GM21381 (cell line): ENCODE measurements at regions not wholly inside any gene's neighbourhood (a gene's known extent, or its start where the extent isn't known, plus 50 kb on each side); places are given as distances from the start of the nearest gene placed in this dataset.
"Not testable (repeated sequence)": the region's sequence is repeated elsewhere in the genome, so short reads cannot be mapped to it uniquely, and the experiment has no call there.

ENCODE experiments used
- ATAC-seq: cut with Tn5 transposase; IDR thresholded peaks from one replicate; pipeline ENCODE4 v1.9.1; 2021; ENCODE audit warnings: mild to moderate bottlenecking, moderate library complexity; ENCODE audit not compliant: unreplicated experiment

DNA sequence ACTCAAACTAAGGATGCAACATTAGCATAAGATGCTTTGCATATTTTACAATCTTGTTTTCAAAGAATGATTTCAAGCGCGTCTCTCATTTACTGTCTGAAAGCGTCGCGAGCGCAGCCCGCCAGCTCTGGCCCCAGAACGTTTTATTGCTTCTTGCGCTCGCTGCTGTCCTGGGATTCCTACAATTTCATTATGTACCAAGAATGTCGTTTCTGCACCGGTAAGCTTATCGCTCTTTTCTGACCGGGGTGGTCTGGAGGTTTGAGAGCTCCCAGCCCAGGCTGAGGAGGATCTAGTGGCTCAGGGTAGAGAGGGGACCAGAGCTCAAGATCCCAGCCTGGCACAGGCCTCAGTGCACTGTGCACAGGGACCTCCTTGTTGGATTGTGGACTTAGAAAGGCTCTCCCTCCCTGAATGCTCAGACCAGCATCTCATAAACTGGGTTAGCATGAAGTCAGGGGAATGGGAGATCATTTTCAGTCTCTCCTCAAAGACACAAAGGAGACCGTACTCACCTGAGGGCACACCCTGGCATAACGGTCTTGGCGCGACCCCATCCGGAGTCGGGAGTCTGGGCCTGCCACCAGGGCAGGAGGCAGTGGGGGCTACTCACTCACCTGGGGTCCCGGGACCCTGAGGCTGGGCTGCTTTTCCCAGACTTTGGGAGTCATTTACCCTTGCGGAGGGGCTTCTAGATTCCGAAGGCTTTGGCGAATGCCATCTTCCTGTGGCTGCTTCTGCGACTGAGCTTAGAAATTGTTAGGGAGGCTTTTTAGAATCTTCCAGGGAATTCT lies 817.4 kb downstream of the BRD1 start:
- ATAC-seq: no peak

- ATAC-seq: no peak
Observed at GRCh38 chr22:49009359-49010063, 818.2 kb downstream of the BRD1 start.

GRCh38 chr22:49008682-49009235 lies 818.9 kb downstream of the BRD1 start:
- no peak for ATAC-seq

- ATAC-seq: no peak
Observed at GRCh38 chr22:49007013-49007653, 820.5 kb downstream of the BRD1 start.

- ATAC-seq: no peak
Observed at GRCh38 chr22:49006207-49007012, 821.3 kb downstream of the BRD1 start.

GRCh38 chr22:49005557-49005956 lies 822.1 kb downstream of the BRD1 start:
- ATAC-seq: no peak

DNA sequence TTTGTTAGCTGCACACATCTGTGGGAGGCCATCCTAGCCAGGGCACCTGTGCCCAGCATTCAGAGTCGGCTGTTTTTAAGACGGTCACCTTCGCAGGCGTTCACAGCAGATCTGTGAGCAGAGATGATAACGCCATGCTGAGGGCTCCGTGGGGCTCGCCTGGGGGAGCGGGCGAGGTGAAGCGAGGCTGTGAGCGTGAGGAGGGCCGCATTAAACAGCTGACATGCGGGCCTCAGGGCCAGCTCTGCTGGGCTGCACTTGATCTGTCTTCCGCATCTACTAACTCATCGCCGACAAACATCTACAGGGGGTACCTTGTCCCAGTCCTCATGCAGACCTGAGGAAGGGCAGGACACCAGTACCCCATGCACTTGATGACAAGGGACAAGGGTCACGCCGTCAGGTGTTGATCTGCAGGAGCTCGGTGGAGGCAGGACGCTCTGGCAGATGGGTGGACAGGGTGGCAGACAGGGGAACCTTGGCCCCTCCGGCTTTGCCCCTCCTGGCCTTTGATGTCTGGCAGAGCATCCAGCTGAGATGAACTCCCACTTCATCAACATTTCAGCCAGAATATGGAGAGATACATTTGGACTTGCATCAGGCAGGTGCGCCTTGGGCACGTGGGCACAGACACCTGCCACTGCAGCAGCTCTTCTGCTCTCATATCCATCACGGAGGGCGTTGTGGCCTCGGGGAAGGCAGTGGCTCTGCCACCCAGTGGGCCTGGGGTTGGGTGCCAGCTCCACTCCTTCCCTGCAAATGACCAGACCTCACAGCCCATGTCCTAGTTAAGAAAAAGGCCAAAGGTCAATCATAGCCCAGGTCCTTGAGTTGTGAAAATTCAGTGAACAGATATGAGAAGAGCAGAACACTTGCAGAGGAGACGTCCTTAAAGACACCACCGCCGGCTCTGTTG lies 822.9 kb downstream of the BRD1 start:
- ATAC-seq: no peak

- not testable (repeated sequence) for ATAC-seq
Observed at GRCh38 chr22:48997605-48998004, 830.1 kb downstream of the BRD1 start.

GRCh38 chr22:48993655-48994054 lies 834.0 kb downstream of the BRD1 start:
- ATAC-seq: no peak

DNA sequence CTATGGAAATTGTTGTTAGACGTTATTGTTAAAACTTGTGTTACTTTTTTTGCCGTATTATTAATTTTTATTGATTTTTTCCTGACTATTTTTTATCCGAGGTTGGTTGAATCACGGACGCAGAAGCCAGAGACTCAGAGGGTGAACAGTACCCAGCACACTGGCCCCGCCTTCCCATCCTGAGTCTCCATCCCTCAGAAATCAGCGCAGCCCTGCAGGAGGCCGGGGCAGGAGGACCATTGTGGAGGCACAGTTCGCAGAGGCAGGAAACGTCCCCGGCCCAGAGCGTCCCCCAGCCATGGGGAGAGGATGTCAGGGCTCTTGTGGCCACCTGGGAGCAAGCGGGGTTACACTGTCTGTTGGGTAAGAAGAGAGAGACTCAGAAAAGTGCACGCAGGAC lies 843.0 kb downstream of the BRD1 start:
- ATAC-seq: no peak

DNA sequence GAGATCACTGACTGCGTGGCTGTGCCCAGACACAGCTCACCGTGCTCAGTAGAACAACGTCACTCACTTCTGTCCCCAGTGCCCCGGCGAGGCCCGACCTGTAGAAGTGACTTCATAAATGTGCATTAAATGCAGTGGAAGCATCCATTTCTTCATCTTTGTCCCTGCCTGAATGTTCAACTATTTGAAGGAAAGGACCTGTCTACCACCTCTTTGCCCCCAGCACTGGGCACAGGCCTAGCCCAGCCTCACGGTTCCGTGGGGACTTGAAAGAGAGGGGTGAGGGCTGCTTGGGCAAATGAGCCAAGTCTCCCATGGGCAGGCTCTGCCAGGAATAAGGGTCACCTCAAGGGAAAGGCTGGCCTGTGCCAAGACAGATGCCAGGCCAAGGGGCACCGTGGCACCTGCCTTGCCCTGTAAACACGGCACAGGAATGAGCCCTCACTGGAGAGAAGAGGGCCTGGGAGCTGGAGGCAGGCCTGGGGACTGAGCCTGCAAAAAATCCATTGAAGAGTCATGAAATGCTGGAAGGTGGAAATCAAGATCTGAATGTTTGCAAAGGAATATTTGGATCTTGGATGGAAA lies 845.3 kb downstream of the BRD1 start:
- no peak for ATAC-seq

DNA sequence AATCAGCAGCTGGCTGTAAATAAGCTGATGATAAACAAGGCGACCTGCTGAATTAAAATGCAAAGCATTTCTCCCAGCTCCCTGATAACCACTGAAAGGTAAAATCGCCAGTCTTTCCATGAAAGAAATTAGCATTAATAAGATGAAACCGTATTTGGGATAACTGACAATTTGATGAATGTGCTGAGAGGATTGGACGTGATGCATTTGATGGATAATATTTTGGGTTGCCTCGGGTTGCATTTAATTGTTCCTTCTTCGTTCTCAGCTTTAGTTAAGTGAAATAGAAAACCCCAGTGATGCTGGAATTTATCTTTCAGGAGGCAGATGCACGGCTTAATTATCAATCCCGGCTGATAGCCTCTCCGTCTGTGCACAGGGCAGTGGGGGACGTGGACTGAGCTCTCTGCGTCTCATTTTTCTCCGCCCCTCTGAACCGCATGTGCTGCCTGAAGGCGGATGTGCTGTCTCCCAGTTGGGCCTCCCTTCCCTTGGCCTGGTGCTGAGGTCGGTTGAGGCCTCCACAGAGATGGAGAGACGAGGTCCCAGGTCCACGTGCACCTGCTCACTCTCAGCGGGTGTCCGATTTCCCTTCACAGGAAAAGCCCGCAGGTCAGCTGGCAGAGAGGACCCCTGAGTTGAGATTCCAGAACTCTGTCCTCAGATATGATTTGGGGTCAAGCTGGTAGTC lies 846.2 kb downstream of the BRD1 start:
- ATAC-seq: no peak

- no peak for ATAC-seq
Observed at GRCh38 chr22:48980918-48981317, 846.8 kb downstream of the BRD1 start.

DNA sequence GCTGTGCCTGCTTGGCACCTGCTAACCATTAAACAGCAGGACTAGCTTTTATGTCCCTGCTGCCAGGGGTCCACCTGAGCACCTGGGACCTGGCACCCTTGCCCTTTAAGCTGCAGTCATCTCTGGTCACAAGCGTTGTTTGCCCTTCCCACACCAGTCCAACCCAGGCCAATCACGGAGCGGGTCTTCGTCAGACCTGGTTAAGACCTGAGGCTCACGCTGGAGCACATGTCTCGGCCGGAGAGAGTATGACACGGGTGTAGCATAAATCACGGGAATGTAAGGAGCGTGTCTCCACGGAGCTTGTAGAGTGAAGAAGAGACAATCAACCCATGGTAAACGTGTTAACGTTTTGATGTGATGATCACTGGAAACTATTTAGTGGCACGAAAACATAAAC lies 847.3 kb downstream of the BRD1 start:
- ATAC-seq: no peak

GRCh38 chr22:48979482-48979881 lies 848.2 kb downstream of the BRD1 start:
- ATAC-seq: no peak

DNA sequence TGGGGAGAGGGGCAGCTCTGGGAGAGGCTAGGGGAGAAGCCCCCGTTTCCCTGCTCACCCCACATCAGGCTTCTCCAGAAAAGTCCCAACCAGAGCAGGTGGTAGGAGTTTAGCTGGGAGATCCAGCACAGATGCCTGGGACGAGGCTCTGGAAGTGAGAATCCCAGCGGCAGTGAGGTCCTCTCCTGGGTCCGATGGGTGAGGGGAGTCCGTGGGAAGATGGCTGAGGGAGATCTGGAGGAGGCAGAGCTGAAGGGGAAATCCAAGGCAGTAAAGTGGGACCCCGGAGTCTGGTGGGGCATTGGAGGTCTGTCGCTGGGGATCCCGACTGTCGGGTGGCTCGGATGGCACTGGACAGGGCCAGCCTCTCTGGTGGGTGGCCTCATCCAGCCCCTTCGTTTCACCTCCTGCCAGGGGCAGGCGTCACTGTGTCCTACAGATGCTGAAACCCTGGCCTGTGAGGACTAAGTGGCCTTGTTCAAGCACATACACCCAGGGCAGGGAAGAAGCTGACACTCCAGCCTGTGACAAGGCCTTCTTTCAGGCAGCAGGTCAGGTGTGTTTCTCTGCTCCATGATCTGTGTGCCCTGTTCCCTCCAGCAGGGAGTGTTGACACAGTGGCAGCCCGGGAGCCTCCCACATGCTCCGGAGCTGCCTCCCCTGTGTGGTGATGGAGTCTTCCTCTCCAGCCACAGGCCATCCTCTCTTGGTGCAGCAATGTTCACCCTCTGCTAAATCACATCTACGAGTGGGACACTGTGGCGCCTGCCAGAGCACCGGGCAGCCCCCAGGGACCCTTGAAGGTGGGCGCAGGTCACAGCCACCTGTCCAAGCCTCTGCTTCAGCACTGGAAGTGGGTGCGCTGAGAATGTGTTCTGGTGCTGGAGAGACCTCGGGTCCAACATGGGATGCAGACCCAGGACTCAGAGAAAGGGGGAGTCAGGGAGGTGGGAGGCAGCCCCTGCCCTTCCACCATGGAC lies 850.8 kb downstream of the BRD1 start:
- ATAC-seq: no peak

GRCh38 chr22:48975886-48976285 lies 851.8 kb downstream of the BRD1 start:
- ATAC-seq: no peak

DNA sequence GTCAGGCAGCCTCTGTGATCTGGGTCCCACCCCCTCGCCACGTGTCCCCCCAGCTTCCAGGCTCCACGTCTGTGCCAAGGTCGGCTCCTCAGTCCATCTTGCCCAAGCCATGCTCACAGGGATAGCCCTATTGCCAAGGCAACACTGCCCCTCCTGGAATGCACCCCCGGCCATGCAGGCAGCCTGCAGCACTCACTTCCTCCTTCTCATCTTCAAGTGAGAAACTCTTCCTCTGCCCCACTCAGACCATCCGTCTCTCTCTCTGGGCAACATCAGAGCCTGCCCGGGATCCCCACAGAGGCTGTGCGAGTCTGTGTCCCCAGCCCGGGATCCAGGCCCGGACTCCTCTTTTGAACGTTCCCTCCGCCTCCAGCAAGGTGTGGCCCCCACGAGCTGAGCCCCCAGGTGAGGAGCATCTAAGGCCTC lies 852.3 kb downstream of the BRD1 start:
- no peak for ATAC-seq
